ENCODE measurements at regions not wholly inside any gene's neighbourhood (a gene's known extent, or its start where the extent isn't known, plus 50 kb on each side); places are given as distances from the start of the nearest gene placed in this dataset.

GRCh38 chr2:78553866-78554647 is 471.4 kb upstream of the REG3G start:
- Histone ChIP-seq H2AFZ (ENCODE audit: low read depth, low read length) (no peak overlapping the region), H3K36me3 (ENCODE audit: insufficient read depth, low read length) (no peaks in the 10 kb centered on the region), H3K9ac (ENCODE audit: low read depth, low read length) (no peak overlapping the region), H3K4me1 (ENCODE audit: insufficient read depth, low read length) (no peaks in the 10 kb centered on the region), H3K4me2 (ENCODE audit: insufficient read depth, low read length) (no peak overlapping the region), H3K27me3 (ENCODE audit: insufficient read depth, low read length, poor library complexity) (no peaks in the 10 kb centered on the region), H3K79me2 (ENCODE audit: insufficient read depth, low read length) (no peaks in the 10 kb centered on the region), H4K20me1 (ENCODE audit: insufficient read depth, low read length) (no peaks in the 10 kb centered on the region), H3K4me3 (ENCODE audit: low read depth in 1 of 2, low read length in 2 of 2) (no peak overlapping the region), H3K27ac (ENCODE audit: low read length) (no peak overlapping the region), H3K9me3 (ENCODE audit: insufficient read depth, low read length, severe bottlenecking) (no peaks in the 10 kb centered on the region)
- no peak for TF ChIP-seq EZH2 (IDR thresholded peaks at IDR 0.05; ENCODE audit: borderline replicate concordance, low read depth, low read length, severe bottlenecking)
- TF ChIP-seq CTCF (IDR thresholded peaks at IDR 0.05; ENCODE audit: borderline replicate concordance, extremely low read depth, low read length, poor library complexity, severe bottlenecking) = no peak
- ATAC-seq (ENCODE audit: insufficient read depth, low read depth) (no peak), DNase-seq (no peak)

- Histone ChIP-seq H3K79me2 (ENCODE audit: insufficient read depth, low read length) (no peaks in the 10 kb centered on the region), H3K9ac (ENCODE audit: low read depth, low read length) (no peak overlapping the region), H3K4me3 (ENCODE audit: low read depth in 1 of 2, low read length in 2 of 2) (no peak overlapping the region), H3K27me3 (ENCODE audit: insufficient read depth, low read length, poor library complexity) (no peaks in the 10 kb centered on the region), H3K4me2 (ENCODE audit: insufficient read depth, low read length) (no peak overlapping the region), H3K4me1 (ENCODE audit: insufficient read depth, low read length) (no peaks in the 10 kb centered on the region), H2AFZ (ENCODE audit: low read depth, low read length) (no peak overlapping the region), H3K36me3 (ENCODE audit: insufficient read depth, low read length) (no peaks in the 10 kb centered on the region), H4K20me1 (ENCODE audit: insufficient read depth, low read length) (no peaks in the 10 kb centered on the region), H3K9me3 (ENCODE audit: insufficient read depth, low read length, severe bottlenecking) (no peaks in the 10 kb centered on the region), H3K27ac (ENCODE audit: low read length) (no peak overlapping the region)
- no peak for TF ChIP-seq CTCF (IDR thresholded peaks at IDR 0.05; ENCODE audit: borderline replicate concordance, extremely low read depth, low read length, poor library complexity, severe bottlenecking)
- no peak for TF ChIP-seq EZH2 (IDR thresholded peaks at IDR 0.05; ENCODE audit: borderline replicate concordance, low read depth, low read length, severe bottlenecking)
- DNase-seq (no peak), ATAC-seq (ENCODE audit: insufficient read depth, low read depth) (no peak)
Measured at GRCh38 chr2:78561876-78562275, 463.6 kb upstream of the REG3G start.

- Histone ChIP-seq H3K9me3 (ENCODE audit: insufficient read depth, low read length, severe bottlenecking) (no peaks in the 10 kb centered on the region), H3K36me3 (ENCODE audit: insufficient read depth, low read length) (no peaks in the 10 kb centered on the region), H3K27me3 (ENCODE audit: insufficient read depth, low read length, poor library complexity) (no peaks in the 10 kb centered on the region), H3K27ac (ENCODE audit: low read length) (no peak overlapping the region), H3K79me2 (ENCODE audit: insufficient read depth, low read length) (no peaks in the 10 kb centered on the region), H4K20me1 (ENCODE audit: insufficient read depth, low read length) (no peaks in the 10 kb centered on the region), H2AFZ (ENCODE audit: low read depth, low read length) (no peak overlapping the region), H3K9ac (ENCODE audit: low read depth, low read length) (no peak overlapping the region), H3K4me1 (ENCODE audit: insufficient read depth, low read length) (no peaks in the 10 kb centered on the region), H3K4me3 (ENCODE audit: low read depth in 1 of 2, low read length in 2 of 2) (no peak overlapping the region), H3K4me2 (ENCODE audit: insufficient read depth, low read length) (no peak overlapping the region)
- ATAC-seq (ENCODE audit: insufficient read depth, low read depth) = no peak
- no peak for DNase-seq
- no peak for TF ChIP-seq CTCF (IDR thresholded peaks at IDR 0.05; ENCODE audit: borderline replicate concordance, extremely low read depth, low read length, poor library complexity, severe bottlenecking)
- TF ChIP-seq EZH2 (IDR thresholded peaks at IDR 0.05; ENCODE audit: borderline replicate concordance, low read depth, low read length, severe bottlenecking) = no peak
Measured at GRCh38 chr2:78564666-78565065, 460.8 kb upstream of the REG3G start.

All from DND-41 (cell line).